ENCODE measurements at regions not wholly inside any gene's neighbourhood (a gene's known extent, or its start where the extent isn't known, plus 50 kb on each side); places are given as distances from the start of the nearest gene placed in this dataset.

DNA sequence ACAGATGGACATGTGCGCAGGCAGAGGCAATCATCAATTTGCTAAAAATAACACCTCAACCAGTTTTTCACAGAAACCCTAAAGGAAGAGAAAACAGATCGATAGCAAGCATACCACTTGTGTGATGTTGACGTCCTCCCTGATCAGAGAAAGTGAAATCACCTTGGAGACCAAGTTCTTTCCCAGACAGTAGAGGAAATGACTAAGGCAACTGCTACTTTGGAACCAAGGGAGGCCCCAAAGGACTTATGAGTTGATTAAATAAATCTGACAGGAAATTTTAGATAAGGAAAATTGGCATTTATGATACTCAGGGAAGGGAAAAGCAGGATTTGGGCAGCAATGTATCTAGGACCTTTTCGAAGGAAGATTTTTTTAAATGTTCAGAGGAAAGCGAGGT lies 267.1 kb upstream of the ASIC2 start:
- Histone ChIP-seq H3K27ac (ENCODE audit: low read depth, low read length, poor library complexity, severe bottlenecking) (no peak overlapping the region), H3K36me3 (ENCODE audit: insufficient read depth, low read length) (no peaks in the 10 kb centered on the region), H4K20me1 (ENCODE audit: insufficient read depth, low read length) (no peaks in the 10 kb centered on the region), H3K4me3 (ENCODE audit: low read depth, low read length, poor library complexity, severe bottlenecking) (no peak overlapping the region), H3K9me3 (ENCODE audit: low read length) (no peaks in the 10 kb centered on the region), H3K27me3 (ENCODE audit: insufficient read depth, low read length) (no peaks in the 10 kb centered on the region), H2AFZ (ENCODE audit: low read length) (no peak overlapping the region), H3F3A (ENCODE audit: insufficient read depth, low read length) (no peaks in the 10 kb centered on the region), H3K9ac (ENCODE audit: low read length) (no peak overlapping the region), H3K4me2 (ENCODE audit: low read length) (no peak overlapping the region), H3K9me2 (ENCODE audit: low read depth, low read length) (no peaks in the 10 kb centered on the region), H3K4me1 (ENCODE audit: insufficient read depth, low read length, severe bottlenecking) (no peaks in the 10 kb centered on the region), H3K79me2 (ENCODE audit: insufficient read depth, low read length) (no peaks in the 10 kb centered on the region)
- no peak for TF ChIP-seq EZH2 (IDR thresholded peaks at IDR 0.05; ENCODE audit: borderline replicate concordance, low read length)
- TF ChIP-seq, protein P1, sequence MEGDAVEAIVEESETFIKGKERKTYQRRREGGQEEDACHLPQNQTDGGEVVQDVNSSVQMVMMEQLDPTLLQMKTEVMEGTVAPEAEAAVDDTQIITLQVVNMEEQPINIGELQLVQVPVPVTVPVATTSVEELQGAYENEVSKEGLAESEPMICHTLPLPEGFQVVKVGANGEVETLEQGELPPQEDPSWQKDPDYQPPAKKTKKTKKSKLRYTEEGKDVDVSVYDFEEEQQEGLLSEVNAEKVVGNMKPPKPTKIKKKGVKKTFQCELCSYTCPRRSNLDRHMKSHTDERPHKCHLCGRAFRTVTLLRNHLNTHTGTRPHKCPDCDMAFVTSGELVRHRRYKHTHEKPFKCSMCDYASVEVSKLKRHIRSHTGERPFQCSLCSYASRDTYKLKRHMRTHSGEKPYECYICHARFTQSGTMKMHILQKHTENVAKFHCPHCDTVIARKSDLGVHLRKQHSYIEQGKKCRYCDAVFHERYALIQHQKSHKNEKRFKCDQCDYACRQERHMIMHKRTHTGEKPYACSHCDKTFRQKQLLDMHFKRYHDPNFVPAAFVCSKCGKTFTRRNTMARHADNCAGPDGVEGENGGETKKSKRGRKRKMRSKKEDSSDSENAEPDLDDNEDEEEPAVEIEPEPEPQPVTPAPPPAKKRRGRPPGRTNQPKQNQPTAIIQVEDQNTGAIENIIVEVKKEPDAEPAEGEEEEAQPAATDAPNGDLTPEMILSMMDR (IDR thresholded peaks at IDR 0.05; ENCODE audit: low read length) = no peak

DNA sequence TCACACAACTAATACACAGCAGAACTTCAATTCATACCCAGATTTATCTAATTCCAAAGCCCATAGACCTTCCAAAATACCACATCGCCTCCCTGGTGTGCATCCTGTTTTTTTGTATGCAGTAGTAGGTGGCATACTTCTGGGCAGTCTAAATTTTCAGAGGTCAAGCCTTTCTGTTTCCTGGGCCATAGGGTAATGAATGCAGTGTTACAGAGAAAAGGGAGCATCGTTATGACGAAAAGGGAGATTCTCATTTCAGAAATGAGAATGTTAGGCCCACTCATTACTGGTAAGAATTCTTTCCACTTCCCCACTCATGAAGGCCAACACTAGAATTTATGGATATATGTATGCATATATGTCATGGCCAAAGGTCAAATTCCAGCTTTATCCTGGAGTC lies 267.8 kb upstream of the ASIC2 start:
- Histone ChIP-seq H3K27me3 (ENCODE audit: insufficient read depth, low read length) (no peaks in the 10 kb centered on the region), H3F3A (ENCODE audit: insufficient read depth, low read length) (no peaks in the 10 kb centered on the region), H3K36me3 (ENCODE audit: insufficient read depth, low read length) (no peaks in the 10 kb centered on the region), H3K9me3 (ENCODE audit: low read length) (no peaks in the 10 kb centered on the region), H2AFZ (ENCODE audit: low read length) (no peak overlapping the region), H3K4me2 (ENCODE audit: low read length) (no peak overlapping the region), H3K27ac (ENCODE audit: low read depth, low read length, poor library complexity, severe bottlenecking) (no peak overlapping the region), H3K4me1 (ENCODE audit: insufficient read depth, low read length, severe bottlenecking) (no peaks in the 10 kb centered on the region), H3K9me2 (ENCODE audit: low read depth, low read length) (no peaks in the 10 kb centered on the region), H3K9ac (ENCODE audit: low read length) (no peak overlapping the region), H3K79me2 (ENCODE audit: insufficient read depth, low read length) (no peaks in the 10 kb centered on the region), H3K4me3 (ENCODE audit: low read depth, low read length, poor library complexity, severe bottlenecking) (no peak overlapping the region), H4K20me1 (ENCODE audit: insufficient read depth, low read length) (no peaks in the 10 kb centered on the region)
- no peak for TF ChIP-seq EZH2 (IDR thresholded peaks at IDR 0.05; ENCODE audit: borderline replicate concordance, low read length)
- TF ChIP-seq, protein P1 (IDR thresholded peaks at IDR 0.05; ENCODE audit: low read length) = no peak

DNA sequence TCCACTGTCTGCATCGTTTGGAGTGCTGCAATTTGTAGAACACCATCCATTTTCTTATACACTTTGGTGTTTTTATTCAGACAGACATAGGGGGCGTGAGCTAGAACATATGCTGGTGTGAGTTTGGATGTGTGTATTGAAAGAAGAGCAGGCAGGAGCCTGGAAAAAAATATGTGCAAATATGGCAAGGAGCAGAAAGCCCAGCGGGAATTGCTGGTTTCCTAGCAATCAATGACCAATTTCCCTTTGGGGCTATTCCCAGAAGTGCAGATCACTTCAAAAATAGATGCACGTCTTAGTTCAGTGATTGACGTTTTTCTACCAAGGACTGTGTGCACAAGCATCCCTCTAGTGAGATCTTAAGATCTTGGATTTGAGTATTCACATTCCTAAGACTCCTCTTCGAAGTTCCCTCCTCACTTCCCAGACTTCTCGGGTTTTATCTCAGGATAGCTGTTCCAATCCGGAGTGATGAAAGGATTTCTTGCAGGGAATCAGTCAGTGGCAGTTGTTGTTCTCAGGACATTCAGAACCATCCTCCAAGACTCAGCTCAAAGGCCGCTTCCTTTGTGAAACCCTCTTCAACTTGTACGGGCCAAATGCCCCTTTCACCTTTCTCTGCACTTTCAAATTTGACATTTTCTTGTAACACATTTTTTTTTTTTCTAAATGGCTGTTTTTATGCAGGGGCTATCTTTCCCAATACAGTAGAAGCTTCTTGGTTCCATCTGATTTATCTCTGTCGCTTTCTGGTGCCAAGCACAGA lies 268.7 kb upstream of the ASIC2 start:
- Histone ChIP-seq H3K79me2 (ENCODE audit: insufficient read depth, low read length) (no peaks in the 10 kb centered on the region), H3K4me2 (ENCODE audit: low read length) (no peak overlapping the region), H3K27me3 (ENCODE audit: insufficient read depth, low read length) (no peaks in the 10 kb centered on the region), H3K9me3 (ENCODE audit: low read length) (no peaks in the 10 kb centered on the region), H3K36me3 (ENCODE audit: insufficient read depth, low read length) (no peaks in the 10 kb centered on the region), H3K9ac (ENCODE audit: low read length) (no peak overlapping the region), H3F3A (ENCODE audit: insufficient read depth, low read length) (no peaks in the 10 kb centered on the region), H2AFZ (ENCODE audit: low read length) (no peak overlapping the region), H3K27ac (ENCODE audit: low read depth, low read length, poor library complexity, severe bottlenecking) (no peak overlapping the region), H3K4me3 (ENCODE audit: low read depth, low read length, poor library complexity, severe bottlenecking) (no peak overlapping the region), H3K4me1 (ENCODE audit: insufficient read depth, low read length, severe bottlenecking) (no peaks in the 10 kb centered on the region), H3K9me2 (ENCODE audit: low read depth, low read length) (no peaks in the 10 kb centered on the region), H4K20me1 (ENCODE audit: insufficient read depth, low read length) (no peaks in the 10 kb centered on the region)
- TF ChIP-seq, protein P1 (IDR thresholded peaks at IDR 0.05; ENCODE audit: low read length) = no peak
- no peak for TF ChIP-seq EZH2 (IDR thresholded peaks at IDR 0.05; ENCODE audit: borderline replicate concordance, low read length)
